Fibroblast of lung (primary cell): ENCODE measurements at regions not wholly inside any gene's neighbourhood (a gene's known extent, or its start where the extent isn't known, plus 50 kb on each side); places are given as distances from the start of the nearest gene placed in this dataset.
"Not testable (repeated sequence)": the region's sequence is repeated elsewhere in the genome, so short reads cannot be mapped to it uniquely, and the experiment has no call there.

ENCODE experiments used
- DNase-seq, 2 donors: peaks; one replicate each; pipeline versions ENCODE4 v3.0.0 to v3.0.0-alpha.2; 2010; ENCODE audit warnings: low read depth in 2 of 2
- H2AFZ ChIP-seq: 2 replicates; pipeline ENCODE4 v1.5.1; 2012; ENCODE audit warnings: low read length, control low read depth, inconsistent platforms
- H3K27ac ChIP-seq: 2 replicates; pipeline ENCODE4 v1.5.1; 2011; ENCODE audit warnings: low read length, control low read depth; ENCODE audit not compliant: insufficient read depth
- H3K27me3 ChIP-seq: 2 replicates; pipeline ENCODE4 v1.5.1; 2011; ENCODE audit warnings: mild to moderate bottlenecking, low read length; ENCODE audit not compliant: control insufficient read depth, insufficient read depth
- H3K36me3 ChIP-seq: 2 replicates; pipeline ENCODE4 v1.5.1; 2011; ENCODE audit warnings: low read length; ENCODE audit not compliant: control insufficient read depth, insufficient read depth
- H3K4me1 ChIP-seq: 2 replicates; pipeline ENCODE4 v1.5.1; 2011; ENCODE audit warnings: low read length; ENCODE audit not compliant: control insufficient read depth, insufficient read depth; ENCODE audit errors: extremely low read depth
- H3K4me2 ChIP-seq: 2 replicates; pipeline ENCODE4 v1.5.1; 2011; ENCODE audit warnings: low read length, control low read depth; ENCODE audit not compliant: insufficient read depth; ENCODE audit errors: extremely low read depth
- H3K4me3 ChIP-seq, 4 experiments: fragments of 200-600 bp in 1 of 4; sonication (generic) in 1 of 4; replicated peaks in 1 of 4; 2 replicates each; pipeline ENCODE4 v1.5.1; 2011 to 2016; ENCODE audit warnings: low read length in 4 of 4, low read depth in 3 of 4, mild to moderate bottlenecking in 3 of 4, control low read depth in 2 of 4, inconsistent platforms in 1 of 4, mixed read lengths in 1 of 4; ENCODE audit not compliant: insufficient read depth in 1 of 4; ENCODE audit errors: control extremely low read depth in 1 of 4
- H3K79me2 ChIP-seq: 2 replicates; pipeline ENCODE4 v1.5.1; 2012; ENCODE audit warnings: mild to moderate bottlenecking, low read length, inconsistent platforms; ENCODE audit not compliant: control insufficient read depth, insufficient read depth
- H3K9ac ChIP-seq: 2 replicates; pipeline ENCODE4 v1.5.1; 2011; ENCODE audit warnings: mild to moderate bottlenecking, low read length, control low read depth; ENCODE audit not compliant: insufficient read depth
- H3K9me3 ChIP-seq: 2 replicates; pipeline ENCODE4 v1.5.1; 2012; ENCODE audit warnings: low read depth, low read length; ENCODE audit not compliant: control insufficient read depth, insufficient read depth
- H4K20me1 ChIP-seq: 2 replicates; pipeline ENCODE4 v1.5.1; 2011; ENCODE audit warnings: low read length; ENCODE audit not compliant: control insufficient read depth, insufficient read depth; ENCODE audit errors: extremely low read depth
- EZH2 ChIP-seq: IDR thresholded peaks from 2 replicates; pipeline ENCODE4 v1.5.1; 2012; ENCODE audit warnings: low read length, control low read depth, mild to moderate bottlenecking; ENCODE audit errors: missing control alignments
- TF ChIP-seq, protein P1 (sequence below), 2 donors: IDR thresholded peaks in 1 of 2; conservative IDR thresholded peaks in 1 of 2; 1 replicate in 1 of 2; 2 replicates in 1 of 2; pipeline ENCODE4 v1.5.1; 2011 to 2012; ENCODE audit warnings: low read length in 2 of 2, control low read depth in 1 of 2, inconsistent platforms in 1 of 2, low read depth in 1 of 2, mild to moderate bottlenecking in 1 of 2

DNA sequence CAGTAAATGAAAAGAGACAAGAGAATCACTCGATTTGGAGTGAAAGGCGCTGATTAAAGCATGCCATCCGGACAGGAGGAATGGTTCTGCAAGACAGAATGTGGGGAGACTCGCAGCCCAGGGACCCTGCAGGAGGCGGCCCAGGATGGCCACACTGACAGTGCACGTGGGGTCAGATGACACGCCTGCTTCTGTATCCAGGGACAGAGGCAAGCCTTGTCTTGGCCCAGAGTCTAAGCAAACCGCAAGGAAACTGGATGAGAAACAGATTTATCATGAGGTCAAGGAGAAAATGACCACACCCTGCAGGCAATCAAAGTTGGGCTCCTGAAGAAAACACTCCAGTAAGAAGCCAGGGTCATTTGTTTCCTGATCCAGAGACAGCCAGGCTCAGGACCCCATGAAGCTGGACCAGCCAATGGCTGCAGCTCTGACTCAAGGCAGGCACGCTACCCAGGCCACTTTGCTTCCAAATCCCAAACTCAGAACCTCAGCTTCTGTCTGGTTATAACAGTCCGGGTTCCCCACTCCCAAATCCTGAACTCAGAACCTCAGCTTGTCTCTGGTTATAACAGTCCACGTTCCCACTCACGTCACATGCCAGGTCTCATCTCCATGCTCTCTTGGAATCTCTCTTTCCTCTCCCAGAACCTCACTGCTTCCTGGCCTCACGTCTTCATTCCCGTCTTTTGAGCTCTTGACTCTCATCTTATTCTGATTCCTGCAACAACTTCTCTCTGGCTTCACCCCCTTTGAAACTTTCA lies 144.9 kb upstream of the THBS2 start:
- Histone ChIP-seq H3K79me2 (no peaks in the 10 kb centered on the region), H3K27ac (no peak overlapping the region), H3K9ac (no peak overlapping the region), H3K9me3 (no peaks in the 10 kb centered on the region), H3K4me2 (no peak overlapping the region), H3K27me3 (no peaks in the 10 kb centered on the region), H2AFZ (no peak overlapping the region), H3K36me3 (no peaks in the 10 kb centered on the region), H4K20me1 (no peaks in the 10 kb centered on the region), H3K4me3 (no peak overlapping the region), H3K4me1 (no peaks in the 10 kb centered on the region)
- TF ChIP-seq, protein P1, sequence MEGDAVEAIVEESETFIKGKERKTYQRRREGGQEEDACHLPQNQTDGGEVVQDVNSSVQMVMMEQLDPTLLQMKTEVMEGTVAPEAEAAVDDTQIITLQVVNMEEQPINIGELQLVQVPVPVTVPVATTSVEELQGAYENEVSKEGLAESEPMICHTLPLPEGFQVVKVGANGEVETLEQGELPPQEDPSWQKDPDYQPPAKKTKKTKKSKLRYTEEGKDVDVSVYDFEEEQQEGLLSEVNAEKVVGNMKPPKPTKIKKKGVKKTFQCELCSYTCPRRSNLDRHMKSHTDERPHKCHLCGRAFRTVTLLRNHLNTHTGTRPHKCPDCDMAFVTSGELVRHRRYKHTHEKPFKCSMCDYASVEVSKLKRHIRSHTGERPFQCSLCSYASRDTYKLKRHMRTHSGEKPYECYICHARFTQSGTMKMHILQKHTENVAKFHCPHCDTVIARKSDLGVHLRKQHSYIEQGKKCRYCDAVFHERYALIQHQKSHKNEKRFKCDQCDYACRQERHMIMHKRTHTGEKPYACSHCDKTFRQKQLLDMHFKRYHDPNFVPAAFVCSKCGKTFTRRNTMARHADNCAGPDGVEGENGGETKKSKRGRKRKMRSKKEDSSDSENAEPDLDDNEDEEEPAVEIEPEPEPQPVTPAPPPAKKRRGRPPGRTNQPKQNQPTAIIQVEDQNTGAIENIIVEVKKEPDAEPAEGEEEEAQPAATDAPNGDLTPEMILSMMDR (conservative IDR thresholded peaks at IDR 0.05 in 1 of 2, IDR thresholded peaks at IDR 0.05 in 1 of 2; ENCODE audit: low read depth in 1 of 2, low read length in 2 of 2), result no peak
- no peak for TF ChIP-seq EZH2
- no peak for DNase-seq

DNA sequence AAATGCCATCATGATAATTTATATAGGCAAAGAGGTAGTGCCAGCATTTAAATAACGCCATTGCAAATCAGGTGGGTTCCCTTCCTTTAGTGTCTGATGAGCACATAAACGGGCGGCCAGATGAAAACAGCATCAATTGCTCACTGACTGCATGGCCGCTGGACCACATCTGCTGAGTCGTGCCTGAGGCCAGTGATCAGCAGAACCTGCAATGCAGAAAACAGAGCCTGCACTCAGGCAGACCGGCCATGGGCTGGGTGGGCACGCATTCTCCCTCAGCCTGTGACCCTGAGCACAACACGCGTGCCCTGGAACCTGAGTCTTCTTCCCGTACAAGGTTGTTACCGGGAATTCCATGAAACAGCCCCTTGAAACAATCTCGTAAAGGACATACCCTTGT lies 144.0 kb upstream of the THBS2 start:
- H3K79me2 ChIP-seq, result no peaks in the 10 kb centered on the region

DNA sequence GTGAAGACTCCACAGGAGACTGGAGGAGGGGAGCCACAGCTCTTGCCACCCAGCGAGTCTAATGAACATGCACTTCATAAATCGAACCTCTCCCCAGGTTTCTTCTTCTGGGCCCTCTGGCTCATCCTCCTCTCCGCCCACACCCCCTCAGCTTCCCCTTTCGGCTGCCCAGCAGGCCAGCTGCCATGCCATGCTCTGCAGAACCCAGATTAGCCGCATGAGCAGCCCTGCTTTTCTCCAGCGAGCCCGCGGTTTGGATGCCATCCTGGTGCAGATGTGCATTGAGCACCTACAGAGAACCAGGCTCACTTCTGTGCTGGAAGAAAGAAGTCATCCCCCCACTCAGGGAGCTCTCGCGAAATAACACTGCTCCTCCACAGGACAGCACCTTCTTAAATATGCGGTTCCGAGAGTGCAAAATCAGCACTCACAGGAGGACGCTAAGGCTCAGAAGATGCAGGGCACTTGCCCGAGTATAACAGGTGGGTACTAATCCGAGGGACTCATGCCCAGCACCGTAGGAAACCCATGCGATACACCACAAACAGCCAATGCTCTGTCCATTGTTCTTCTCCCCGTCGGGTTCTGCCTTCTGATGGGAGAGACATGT lies 143.0 kb upstream of the THBS2 start:
- H3K4me2 ChIP-seq, result no peak overlapping the region
- no peaks in the 10 kb centered on the region for H4K20me1 ChIP-seq
- TF ChIP-seq, protein P1 (conservative IDR thresholded peaks at IDR 0.05 in 1 of 2, IDR thresholded peaks at IDR 0.05 in 1 of 2; ENCODE audit: low read depth in 1 of 2, low read length in 2 of 2), result no peak
- no peak for TF ChIP-seq EZH2
- no peaks in the 10 kb centered on the region for H3K36me3 ChIP-seq
- no peaks in the 10 kb centered on the region for H3K4me1 ChIP-seq
- DNase-seq, result no peak
- no peak overlapping the region for H3K4me3 ChIP-seq
- no peaks in the 10 kb centered on the region for H3K9me3 ChIP-seq
- H3K79me2 ChIP-seq, result no peaks in the 10 kb centered on the region
- no peak overlapping the region for H2AFZ ChIP-seq
- H3K27ac ChIP-seq, result no peak overlapping the region
- H3K27me3 ChIP-seq, result no peaks in the 10 kb centered on the region
- H3K9ac ChIP-seq, result no peak overlapping the region

More for the DNA sequence above, 144.0 kb upstream of the THBS2 start:
- no peak overlapping the region for H3K9ac ChIP-seq
- no peak overlapping the region for H3K4me3 ChIP-seq
- H3K9me3 ChIP-seq, result no peaks in the 10 kb centered on the region
- H3K36me3 ChIP-seq, result no peaks in the 10 kb centered on the region
- TF ChIP-seq EZH2, result no peak
- TF ChIP-seq, protein P1 (conservative IDR thresholded peaks at IDR 0.05 in 1 of 2, IDR thresholded peaks at IDR 0.05 in 1 of 2; ENCODE audit: low read depth in 1 of 2, low read length in 2 of 2), result no peak
- no peaks in the 10 kb centered on the region for H3K4me1 ChIP-seq
- DNase-seq, result no peak
- H4K20me1 ChIP-seq, result no peaks in the 10 kb centered on the region
- no peak overlapping the region for H2AFZ ChIP-seq
- H3K4me2 ChIP-seq, result no peak overlapping the region
- no peak overlapping the region for H3K27ac ChIP-seq
- H3K27me3 ChIP-seq, result no peaks in the 10 kb centered on the region

DNA sequence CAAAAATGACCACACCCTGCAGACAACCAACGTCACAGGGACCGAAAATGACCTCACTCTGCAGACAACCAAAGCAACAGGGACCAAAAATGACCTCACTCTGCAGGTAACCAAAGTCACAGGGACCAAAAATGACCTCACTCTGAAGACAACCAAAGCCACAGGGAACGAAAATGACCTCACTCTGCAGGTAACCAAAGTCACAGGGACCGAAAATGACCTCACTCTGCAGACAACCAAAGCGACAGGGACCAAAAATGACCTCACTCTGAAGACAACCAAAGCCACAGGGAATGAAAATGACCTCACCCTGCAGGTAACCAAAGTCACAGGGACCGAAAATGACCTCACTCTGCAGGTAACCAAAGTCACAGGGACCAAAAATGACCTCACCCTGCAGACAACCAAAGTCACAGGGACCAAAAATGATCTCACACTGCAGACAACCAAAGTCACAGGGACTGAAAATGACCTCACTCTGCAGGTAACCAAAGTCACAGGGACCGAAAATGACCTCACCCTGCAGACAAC lies 142.4 kb upstream of the THBS2 start:
- not testable (repeated sequence) for H3K27me3 ChIP-seq, H4K20me1 ChIP-seq, H3K4me3 ChIP-seq, H3K9me3 ChIP-seq, H3K27ac ChIP-seq, H3K9ac ChIP-seq, H3K4me2 ChIP-seq, H3K4me1 ChIP-seq, H3K79me2 ChIP-seq, H2AFZ ChIP-seq, DNase-seq, H3K36me3 ChIP-seq
